ENCODE measurements at regions not wholly inside any gene's neighbourhood (a gene's known extent, or its start where the extent isn't known, plus 50 kb on each side); places are given as distances from the start of the nearest gene placed in this dataset.

- TF ChIP-seq, protein P1, sequence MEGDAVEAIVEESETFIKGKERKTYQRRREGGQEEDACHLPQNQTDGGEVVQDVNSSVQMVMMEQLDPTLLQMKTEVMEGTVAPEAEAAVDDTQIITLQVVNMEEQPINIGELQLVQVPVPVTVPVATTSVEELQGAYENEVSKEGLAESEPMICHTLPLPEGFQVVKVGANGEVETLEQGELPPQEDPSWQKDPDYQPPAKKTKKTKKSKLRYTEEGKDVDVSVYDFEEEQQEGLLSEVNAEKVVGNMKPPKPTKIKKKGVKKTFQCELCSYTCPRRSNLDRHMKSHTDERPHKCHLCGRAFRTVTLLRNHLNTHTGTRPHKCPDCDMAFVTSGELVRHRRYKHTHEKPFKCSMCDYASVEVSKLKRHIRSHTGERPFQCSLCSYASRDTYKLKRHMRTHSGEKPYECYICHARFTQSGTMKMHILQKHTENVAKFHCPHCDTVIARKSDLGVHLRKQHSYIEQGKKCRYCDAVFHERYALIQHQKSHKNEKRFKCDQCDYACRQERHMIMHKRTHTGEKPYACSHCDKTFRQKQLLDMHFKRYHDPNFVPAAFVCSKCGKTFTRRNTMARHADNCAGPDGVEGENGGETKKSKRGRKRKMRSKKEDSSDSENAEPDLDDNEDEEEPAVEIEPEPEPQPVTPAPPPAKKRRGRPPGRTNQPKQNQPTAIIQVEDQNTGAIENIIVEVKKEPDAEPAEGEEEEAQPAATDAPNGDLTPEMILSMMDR (IDR thresholded peaks at IDR 0.05; ENCODE audit: insufficient read depth, low read depth, low read length): peak; percentile 32
- no peak for TF ChIP-seq EZH2 (IDR thresholded peaks at IDR 0.05; ENCODE audit: insufficient read depth, low read length)
- Histone ChIP-seq H3K9ac (ENCODE audit: low read length) (no peak overlapping the region), H3K9me3 (ENCODE audit: insufficient read depth, low read depth, low read length) (no peaks in the 10 kb centered on the region), H3K36me3 (ENCODE audit: insufficient read depth, low read length) (no peaks in the 10 kb centered on the region), H3K27ac (ENCODE audit: low read depth, low read length) (no peak overlapping the region), H3K4me1 (ENCODE audit: insufficient read depth, low read length) (no peaks in the 10 kb centered on the region), H3K79me2 (ENCODE audit: insufficient read depth, low read length) (no peaks in the 10 kb centered on the region), H3K27me3 (ENCODE audit: insufficient read depth, low read length) (no peaks in the 10 kb centered on the region), H4K20me1 (ENCODE audit: insufficient read depth, low read length) (no peaks in the 10 kb centered on the region), H3K4me2 (ENCODE audit: low read length) (no peak overlapping the region), H3K4me3 (ENCODE audit: insufficient read depth, low read depth, low read length) (no peak overlapping the region), H2AFZ (ENCODE audit: low read depth, low read length) (no peak overlapping the region)
- FAIRE-seq (no peak), DNase-seq (ENCODE audit: low read depth) (peak; percentile 48)
- H3K9me3 Mint-ChIP-seq (ENCODE audit: unreplicated experiment): no peaks in the 10 kb centered on the region
- H3K4me1 Mint-ChIP-seq (ENCODE audit: low read depth, unreplicated experiment): peaks cover 15% of the 10 kb centered on the region
- peak overlapping the region; percentile 72 for H3K27ac Mint-ChIP-seq (ENCODE audit: unreplicated experiment)
- H3K4me3 Mint-ChIP-seq (ENCODE audit: unreplicated experiment): no peak overlapping the region
- H3K36me3 Mint-ChIP-seq (ENCODE audit: low read depth, unreplicated experiment): no peaks in the 10 kb centered on the region
- no peaks in the 10 kb centered on the region for H3K27me3 Mint-ChIP-seq (ENCODE audit: low read depth, unreplicated experiment)
These were observed 605.1 kb downstream of the KCTD8 start for GRCh38 chr4:43843501-43843900.

DNA sequence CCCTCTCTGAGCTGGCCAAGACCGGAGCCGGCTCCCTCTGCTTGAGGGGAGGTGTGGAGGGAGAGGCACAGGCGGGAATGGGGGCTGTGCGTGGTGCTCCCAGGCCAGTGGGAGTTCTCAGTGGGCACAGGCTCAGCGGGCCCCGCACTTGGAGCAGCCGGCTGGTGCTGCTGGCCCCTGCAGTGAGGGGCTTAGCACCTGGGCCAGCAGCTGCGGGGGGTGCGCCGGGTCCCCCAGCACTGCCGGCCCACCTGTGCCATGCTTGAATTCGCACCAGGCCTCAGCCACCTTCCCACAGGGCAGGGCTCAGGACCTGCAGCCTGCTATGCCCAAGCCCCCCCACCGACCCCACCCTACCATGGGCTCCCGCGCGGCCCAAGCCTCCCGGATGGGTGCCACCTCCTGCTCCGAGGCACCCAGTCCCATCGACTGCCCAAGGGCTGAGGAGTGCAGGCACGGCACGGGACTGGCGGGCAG lies 602.5 kb downstream of the KCTD8 start:
- H3K27me3 Mint-ChIP-seq (ENCODE audit: low read depth, unreplicated experiment): no peaks in the 10 kb centered on the region
- Histone ChIP-seq H3K27ac (ENCODE audit: low read depth, low read length) (no peak overlapping the region), H3K27me3 (ENCODE audit: insufficient read depth, low read length) (no peaks in the 10 kb centered on the region), H3K79me2 (ENCODE audit: insufficient read depth, low read length) (no peaks in the 10 kb centered on the region), H4K20me1 (ENCODE audit: insufficient read depth, low read length) (no peaks in the 10 kb centered on the region), H3K9me3 (ENCODE audit: insufficient read depth, low read depth, low read length) (no peaks in the 10 kb centered on the region), H3K4me1 (ENCODE audit: insufficient read depth, low read length) (no peaks in the 10 kb centered on the region), H3K4me2 (ENCODE audit: low read length) (no peak overlapping the region), H3K4me3 (ENCODE audit: insufficient read depth, low read depth, low read length) (no peak overlapping the region), H2AFZ (ENCODE audit: low read depth, low read length) (no peak overlapping the region), H3K9ac (ENCODE audit: low read length) (no peak overlapping the region), H3K36me3 (ENCODE audit: insufficient read depth, low read length) (no peaks in the 10 kb centered on the region)
- TF ChIP-seq, protein P1 (IDR thresholded peaks at IDR 0.05; ENCODE audit: insufficient read depth, low read depth, low read length): no peak
- no peak for TF ChIP-seq EZH2 (IDR thresholded peaks at IDR 0.05; ENCODE audit: insufficient read depth, low read length)
- no peak overlapping the region for H3K4me3 Mint-ChIP-seq (ENCODE audit: unreplicated experiment)
- DNase-seq (ENCODE audit: low read depth) (no peak), FAIRE-seq (no peak)
- no peaks in the 10 kb centered on the region for H3K9me3 Mint-ChIP-seq (ENCODE audit: unreplicated experiment)
- H3K36me3 Mint-ChIP-seq (ENCODE audit: low read depth, unreplicated experiment): no peaks in the 10 kb centered on the region
- H3K4me1 Mint-ChIP-seq (ENCODE audit: low read depth, unreplicated experiment): peaks cover 15% of the 10 kb centered on the region
- H3K27ac Mint-ChIP-seq (ENCODE audit: unreplicated experiment): no peak overlapping the region

DNA sequence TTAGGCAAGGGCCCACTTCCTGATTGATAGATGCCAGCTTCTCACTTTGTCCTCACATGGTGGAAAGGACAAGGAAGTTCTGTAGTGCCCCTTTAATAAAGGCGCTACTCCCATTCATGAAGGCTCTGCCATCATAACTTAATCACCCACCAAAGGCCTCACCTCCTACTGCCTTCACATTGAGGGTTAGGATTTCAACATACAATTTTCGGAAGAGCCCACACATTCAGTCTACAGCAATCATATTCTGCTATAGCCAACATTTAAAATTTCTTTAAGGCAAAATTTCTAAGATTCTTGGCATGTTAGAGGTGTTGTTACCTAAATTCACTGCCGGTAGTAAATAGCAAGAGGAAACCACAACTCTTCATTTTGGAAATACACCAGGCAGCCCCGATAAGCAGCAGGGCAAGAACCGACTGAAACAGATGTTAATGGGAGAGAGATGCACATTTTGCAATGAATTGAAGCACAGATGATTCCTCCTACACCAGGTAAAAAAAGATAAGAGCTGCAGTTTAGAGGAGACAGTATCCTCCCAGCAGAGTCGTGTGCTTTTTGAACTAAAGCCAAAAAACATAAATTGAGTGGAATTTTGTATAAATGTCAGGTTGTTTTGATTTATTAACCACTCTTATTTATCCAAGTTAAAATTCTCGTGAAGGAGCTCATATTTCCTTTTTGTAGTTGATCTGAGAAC lies 594.9 kb downstream of the KCTD8 start:
- H3K4me1 Mint-ChIP-seq (ENCODE audit: low read depth, unreplicated experiment): no peaks in the 10 kb centered on the region
- Histone ChIP-seq H3K9me3 (ENCODE audit: insufficient read depth, low read depth, low read length) (no peaks in the 10 kb centered on the region), H4K20me1 (ENCODE audit: insufficient read depth, low read length) (no peaks in the 10 kb centered on the region), H3K4me2 (ENCODE audit: low read length) (no peak overlapping the region), H3K36me3 (ENCODE audit: insufficient read depth, low read length) (no peaks in the 10 kb centered on the region), H3K4me1 (ENCODE audit: insufficient read depth, low read length) (no peaks in the 10 kb centered on the region), H2AFZ (ENCODE audit: low read depth, low read length) (no peak overlapping the region), H3K79me2 (ENCODE audit: insufficient read depth, low read length) (no peaks in the 10 kb centered on the region), H3K9ac (ENCODE audit: low read length) (no peak overlapping the region), H3K27me3 (ENCODE audit: insufficient read depth, low read length) (no peaks in the 10 kb centered on the region), H3K27ac (ENCODE audit: low read depth, low read length) (no peak overlapping the region), H3K4me3 (ENCODE audit: insufficient read depth, low read depth, low read length) (no peak overlapping the region)
- no peak for FAIRE-seq
- no peaks in the 10 kb centered on the region for H3K36me3 Mint-ChIP-seq (ENCODE audit: low read depth, unreplicated experiment)
- H3K27ac Mint-ChIP-seq (ENCODE audit: unreplicated experiment): no peak overlapping the region
- H3K27me3 Mint-ChIP-seq (ENCODE audit: low read depth, unreplicated experiment): peaks cover 1% of the 10 kb centered on the region
- H3K9me3 Mint-ChIP-seq (ENCODE audit: unreplicated experiment): peaks cover 8% of the 10 kb centered on the region
- TF ChIP-seq, protein P1 (IDR thresholded peaks at IDR 0.05; ENCODE audit: insufficient read depth, low read depth, low read length): no peak
- TF ChIP-seq EZH2 (IDR thresholded peaks at IDR 0.05; ENCODE audit: insufficient read depth, low read length): no peak
- DNase-seq (ENCODE audit: low read depth): peak; percentile 10
- H3K4me3 Mint-ChIP-seq (ENCODE audit: unreplicated experiment): no peak overlapping the region
